ENCODE measurements at regions not wholly inside any gene's neighbourhood (a gene's known extent, or its start where the extent isn't known, plus 50 kb on each side); places are given as distances from the start of the nearest gene placed in this dataset.

DNA sequence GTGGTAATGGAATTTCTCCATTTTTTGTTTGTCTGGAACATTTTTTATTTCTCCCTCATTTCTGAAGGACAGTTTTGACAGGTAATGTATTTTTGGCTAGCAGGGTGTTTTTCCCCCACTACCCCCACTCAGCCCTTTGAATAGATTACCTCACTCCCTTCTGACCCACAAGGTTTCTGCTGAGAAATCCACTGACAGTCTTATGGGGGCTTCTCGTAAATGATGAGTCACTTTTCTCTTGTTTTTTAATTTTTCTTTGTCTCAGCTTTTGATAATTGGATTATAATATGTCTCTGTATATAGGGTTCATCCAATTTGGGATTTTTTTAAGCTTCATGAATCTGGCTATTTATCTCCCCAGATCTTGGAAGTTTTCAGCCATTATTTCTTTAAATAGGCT lies 74.7 kb upstream of the CCDC71L start:
- no peak overlapping the region for H2AFZ ChIP-seq (ENCODE audit: low read length)
- peaks cover 9% of the 10 kb centered on the region for H3K4me1 ChIP-seq (ENCODE audit: insufficient read depth, low read length)
- ChIA-PET CTCF (interaction anchor here (0.7 to 2.5 kb wide), 2 partner anchors 71 to 76 kb away, joined by 3 to 50 read pairs; partner anchors contain the start of gene CCDC71L), POLR2A (ENCODE audit: unreplicated experiment) (no interaction called here)
- no peak overlapping the region for H3K27ac ChIP-seq (ENCODE audit: low read length)
- no TSS peak for BruUV-seq (replicated peaks)
- H4K20me1 ChIP-seq (ENCODE audit: low read length): no peaks in the 10 kb centered on the region
- no peaks in the 10 kb centered on the region for H3K27me3 ChIP-seq (ENCODE audit: low read length)
- ATAC-seq: no peak
- no peak overlapping the region for H3K4me3 ChIP-seq (ENCODE audit: low read length)
- H3F3A ChIP-seq (ENCODE audit: low read length, unreplicated experiment): no peaks in the 10 kb centered on the region
- no peak for DNase-seq
- no peaks in the 10 kb centered on the region for H3K9me3 ChIP-seq (ENCODE audit: low read length)
- no peaks in the 10 kb centered on the region for H3K36me3 ChIP-seq (ENCODE audit: low read depth, low read length)
- H3K79me2 ChIP-seq (ENCODE audit: low read length): no peaks in the 10 kb centered on the region
- no peak overlapping the region for H3K4me2 ChIP-seq (ENCODE audit: low read length)
- no peaks in the 10 kb centered on the region for H3K9me2 ChIP-seq (replicated peaks; ENCODE audit: low read length)
- intact Hi-C loops (cut with micrococcal nuclease): loop anchor here (1.0 to 2.0 kb wide), 3 partner anchors 17 to 273 kb away; no protein-coding TSS in a partner anchor
- TF ChIP-seq EZH2phosphoT487 (IDR thresholded peaks at IDR 0.05; ENCODE audit: borderline replicate concordance, low read length) (no peak), EZH2 (IDR thresholded peaks at IDR 0.05; ENCODE audit: low read length, unreplicated experiment) (no peak)
- TF ChIP-seq, protein P1, sequence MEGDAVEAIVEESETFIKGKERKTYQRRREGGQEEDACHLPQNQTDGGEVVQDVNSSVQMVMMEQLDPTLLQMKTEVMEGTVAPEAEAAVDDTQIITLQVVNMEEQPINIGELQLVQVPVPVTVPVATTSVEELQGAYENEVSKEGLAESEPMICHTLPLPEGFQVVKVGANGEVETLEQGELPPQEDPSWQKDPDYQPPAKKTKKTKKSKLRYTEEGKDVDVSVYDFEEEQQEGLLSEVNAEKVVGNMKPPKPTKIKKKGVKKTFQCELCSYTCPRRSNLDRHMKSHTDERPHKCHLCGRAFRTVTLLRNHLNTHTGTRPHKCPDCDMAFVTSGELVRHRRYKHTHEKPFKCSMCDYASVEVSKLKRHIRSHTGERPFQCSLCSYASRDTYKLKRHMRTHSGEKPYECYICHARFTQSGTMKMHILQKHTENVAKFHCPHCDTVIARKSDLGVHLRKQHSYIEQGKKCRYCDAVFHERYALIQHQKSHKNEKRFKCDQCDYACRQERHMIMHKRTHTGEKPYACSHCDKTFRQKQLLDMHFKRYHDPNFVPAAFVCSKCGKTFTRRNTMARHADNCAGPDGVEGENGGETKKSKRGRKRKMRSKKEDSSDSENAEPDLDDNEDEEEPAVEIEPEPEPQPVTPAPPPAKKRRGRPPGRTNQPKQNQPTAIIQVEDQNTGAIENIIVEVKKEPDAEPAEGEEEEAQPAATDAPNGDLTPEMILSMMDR (conservative IDR thresholded peaks at IDR 0.05; ENCODE audit: low read depth, low read length): no peak
- H3K9ac ChIP-seq (ENCODE audit: low read length): no peak overlapping the region

DNA sequence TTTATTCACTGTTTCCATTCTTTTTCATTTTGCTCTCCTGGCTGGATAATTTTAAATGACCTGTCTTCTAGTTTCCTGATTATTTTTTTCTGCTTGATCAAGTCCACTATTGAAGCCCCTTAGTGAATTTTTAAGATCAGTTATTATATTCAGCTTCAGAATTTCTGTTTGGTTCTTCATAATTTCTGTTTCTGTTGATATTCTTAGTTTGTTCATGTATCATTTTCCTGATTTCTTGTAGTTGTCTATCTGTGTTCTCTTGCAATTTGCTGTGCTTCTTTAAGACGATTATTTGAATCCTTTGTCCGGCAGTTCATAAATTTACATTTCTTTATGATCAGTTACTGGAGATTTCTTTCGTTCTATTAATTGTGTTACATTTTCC lies 75.2 kb upstream of the CCDC71L start:
- no peak overlapping the region for H3K9ac ChIP-seq (ENCODE audit: low read length)
- H3K9me3 ChIP-seq (ENCODE audit: low read length): no peaks in the 10 kb centered on the region
- H3K79me2 ChIP-seq (ENCODE audit: low read length): no peaks in the 10 kb centered on the region
- intact Hi-C loops (cut with micrococcal nuclease): loop anchor here (1.0 to 2.0 kb wide), 3 partner anchors 17 to 273 kb away; no protein-coding TSS in a partner anchor
- no peaks in the 10 kb centered on the region for H4K20me1 ChIP-seq (ENCODE audit: low read length)
- TF ChIP-seq EZH2phosphoT487 (IDR thresholded peaks at IDR 0.05; ENCODE audit: borderline replicate concordance, low read length): no peak
- TF ChIP-seq EZH2 (IDR thresholded peaks at IDR 0.05; ENCODE audit: low read length, unreplicated experiment): no peak
- TF ChIP-seq, protein P1 (conservative IDR thresholded peaks at IDR 0.05; ENCODE audit: low read depth, low read length): no peak
- H3K27ac ChIP-seq (ENCODE audit: low read length): no peak overlapping the region
- H3K4me3 ChIP-seq (ENCODE audit: low read length): no peak overlapping the region
- no peaks in the 10 kb centered on the region for H3K36me3 ChIP-seq (ENCODE audit: low read depth, low read length)
- ATAC-seq (no peak), DNase-seq (no peak)
- H3K9me2 ChIP-seq (replicated peaks; ENCODE audit: low read length): no peaks in the 10 kb centered on the region
- H3K27me3 ChIP-seq (ENCODE audit: low read length): no peaks in the 10 kb centered on the region
- no peaks in the 10 kb centered on the region for H3F3A ChIP-seq (ENCODE audit: low read length, unreplicated experiment)
- peak overlapping the region; percentile 66; the same call in 1 of the 2 replicates for H2AFZ ChIP-seq (ENCODE audit: low read length)
- H3K4me1 ChIP-seq (ENCODE audit: insufficient read depth, low read length): peaks cover 4% of the 10 kb centered on the region
- ChIA-PET CTCF (interaction anchor here (0.6 to 2.5 kb wide), 7 partner anchors 72 to 559 kb away, joined by 3 to 50 read pairs (median 5); partner anchors contain the start of gene CCDC71L), POLR2A (ENCODE audit: unreplicated experiment) (no interaction called here)
- no peak overlapping the region for H3K4me2 ChIP-seq (ENCODE audit: low read length)
- BruUV-seq (replicated peaks): no TSS peak

- Histone ChIP-seq H3K9me3 (ENCODE audit: low read length) (no peaks in the 10 kb centered on the region), H3K36me3 (ENCODE audit: low read depth, low read length) (no peaks in the 10 kb centered on the region), H3K27me3 (ENCODE audit: low read length) (no peaks in the 10 kb centered on the region), H3K79me2 (ENCODE audit: low read length) (no peaks in the 10 kb centered on the region), H3K27ac (ENCODE audit: low read length) (no peak overlapping the region), H3K9me2 (replicated peaks; ENCODE audit: low read length) (no peaks in the 10 kb centered on the region), H3F3A (ENCODE audit: low read length, unreplicated experiment) (no peaks in the 10 kb centered on the region), H3K9ac (ENCODE audit: low read length) (no peak overlapping the region), H3K4me1 (ENCODE audit: insufficient read depth, low read length) (no peaks in the 10 kb centered on the region), H2AFZ (ENCODE audit: low read length) (peak overlapping the region; percentile 66), H3K4me2 (ENCODE audit: low read length) (0 out of 2 replicates have a peak overlapping the region, but pooled peaks have one; percentile 15), H3K4me3 (ENCODE audit: low read length) (no peak overlapping the region), H4K20me1 (ENCODE audit: low read length) (no peaks in the 10 kb centered on the region)
- BruUV-seq (replicated peaks): no TSS peak
- no peak for TF ChIP-seq EZH2phosphoT487 (IDR thresholded peaks at IDR 0.05; ENCODE audit: borderline replicate concordance, low read length)
- TF ChIP-seq, protein P1 (conservative IDR thresholded peaks at IDR 0.05; ENCODE audit: low read depth, low read length): peak; percentile 73
- DNase-seq: peak; percentile 72
- intact Hi-C loops (cut with micrococcal nuclease): loop anchor here (1.0 to 2.0 kb wide), 4 partner anchors 18 to 274 kb away; no protein-coding TSS in a partner anchor
- peak; percentile 97 for ATAC-seq
- ChIA-PET CTCF (interaction anchor here (0.6 to 2.5 kb wide), 8 partner anchors 39 to 560 kb away, joined by 3 to 50 read pairs (median 4); partner anchors contain the start of gene CCDC71L), POLR2A (ENCODE audit: unreplicated experiment) (interaction anchor here (0.7 kb wide), 1 partner anchor 31 kb away, joined by 4 read pairs; no protein-coding TSS in a partner anchor)
Measured at GRCh38 chr7:106736508-106737201, 75.7 kb upstream of the CCDC71L start.
